CD4-positive, alpha-beta memory T cell (primary cell): ENCODE measurements at regions not wholly inside any gene's neighbourhood (a gene's known extent, or its start where the extent isn't known, plus 50 kb on each side); places are given as distances from the start of the nearest gene placed in this dataset.
"Not testable (repeated sequence)": the region's sequence is repeated elsewhere in the genome, so short reads cannot be mapped to it uniquely, and the experiment has no call there.

Experiments used
- CTCF ChIA-PET: fragments of 350-600 bp; sonication (Branson Sonifier 250); formaldehyde crosslinking; loops from one replicate; lab custom pipeline; 2021; ENCODE audit warnings: inconsistent platforms; ENCODE audit not compliant: partially characterized antibody; lab: Charles Lee
- POLR2A ChIA-PET: fragments of 350-600 bp; sonication (Branson Sonifier 250); formaldehyde crosslinking; loops from one replicate; lab custom pipeline; 2021; ENCODE audit not compliant: partially characterized antibody; lab: Charles Lee
- DNase-seq, 5 donors: peaks; one replicate each; pipeline versions ENCODE4 v3.0.0 to v3.0.0-alpha.2; 2020 to 2022; ENCODE audit warnings: mixed read lengths in 1 of 5
- H3K27ac ChIP-seq: one replicate; pipeline ENCODE4 v1.7.0; 2013; ENCODE audit warnings: low read depth, low read length
- H3K27me3 ChIP-seq: 2 replicates; pipeline ENCODE4 v1.7.0; 2013; ENCODE audit warnings: mild to moderate bottlenecking, low read length, moderate library complexity; ENCODE audit not compliant: insufficient read depth
- H3K36me3 ChIP-seq: 2 replicates; pipeline ENCODE4 v1.7.0; 2013; ENCODE audit warnings: mild to moderate bottlenecking, low read length, moderate library complexity; ENCODE audit not compliant: insufficient read depth
- H3K4me1 ChIP-seq: 2 replicates; pipeline ENCODE4 v1.7.0; 2013; ENCODE audit warnings: mild to moderate bottlenecking, low read length, moderate library complexity; ENCODE audit not compliant: insufficient read depth
- H3K4me3 ChIP-seq, 2 donors: one replicate each; pipeline ENCODE4 v1.7.0; 2013; ENCODE audit warnings: low read length in 2 of 2, mild to moderate bottlenecking in 1 of 2
- H3K9me3 ChIP-seq, 2 donors: one replicate each; pipeline ENCODE4 v1.7.0; 2013; ENCODE audit warnings: low read length in 2 of 2, control low read depth in 1 of 2; ENCODE audit not compliant: control insufficient read depth in 1 of 2
- H3K27ac Mint-ChIP-seq, 7 donors: one replicate each; pipeline ENCODE4 v1.8.0; 2020 to 2021; ENCODE audit warnings: mixed read lengths in 7 of 7, mild to moderate bottlenecking in 6 of 7, inconsistent platforms in 3 of 7, moderate library complexity in 3 of 7
- H3K27me3 Mint-ChIP-seq, 2 donors: one replicate each; pipeline ENCODE4 v1.8.0; 2020 to 2021; ENCODE audit warnings: mixed read lengths in 2 of 2
- H3K36me3 Mint-ChIP-seq, 2 donors: one replicate each; pipeline ENCODE4 v1.8.0; 2020 to 2021; ENCODE audit warnings: mixed read lengths in 2 of 2, inconsistent platforms in 1 of 2, mild to moderate bottlenecking in 1 of 2
- H3K4me1 Mint-ChIP-seq, 4 donors: one replicate each; pipeline ENCODE4 v1.8.0; 2020 to 2021; ENCODE audit warnings: mixed read lengths in 4 of 4, mild to moderate bottlenecking in 1 of 4
- H3K4me3 Mint-ChIP-seq, 8 donors: one replicate each; pipeline ENCODE4 v1.8.0; 2020 to 2021; ENCODE audit warnings: mixed read lengths in 8 of 8, mild to moderate bottlenecking in 7 of 8, moderate library complexity in 6 of 8, inconsistent platforms in 3 of 8
- H3K9me3 Mint-ChIP-seq, 8 donors: one replicate each; pipeline ENCODE4 v1.8.0; 2020 to 2021; ENCODE audit warnings: mixed read lengths in 8 of 8, mild to moderate bottlenecking in 5 of 8, inconsistent platforms in 3 of 8, moderate library complexity in 1 of 8
- intact Hi-C: fragments of 100-400 bp; cut with micrococcal nuclease; formaldehyde crosslinking; loops from one replicate; pipeline ENCODE4 v1.15.1; 2023

DNA sequence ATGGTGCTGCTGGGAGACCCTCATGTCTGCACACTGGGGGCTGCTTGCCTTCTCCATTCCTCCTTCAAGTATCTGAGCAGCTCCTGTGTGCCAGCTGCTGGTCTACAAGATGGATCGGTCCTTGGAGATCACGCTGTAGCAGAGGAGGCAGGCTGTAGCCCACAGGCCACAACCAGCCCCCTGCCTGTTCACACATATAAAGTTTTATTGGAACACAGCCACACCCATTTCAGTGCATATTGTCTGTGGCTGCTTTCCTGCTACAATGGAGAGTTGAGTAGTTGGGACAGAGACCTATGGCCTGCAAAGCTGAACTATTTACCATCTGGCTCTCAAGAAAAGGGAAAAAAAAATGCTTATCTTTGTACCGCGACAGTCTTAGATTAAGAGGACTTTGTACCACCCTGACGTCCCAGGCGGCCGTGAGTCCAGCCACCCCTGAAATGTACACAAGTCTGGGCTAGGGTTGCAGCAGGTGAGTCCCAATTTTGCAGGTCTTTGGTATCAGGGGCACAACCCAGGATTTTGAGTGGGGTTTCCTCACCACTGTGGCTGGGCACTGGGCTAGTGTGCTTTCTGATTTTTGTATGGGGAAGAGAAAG, 179.2 kb upstream of the OSBPL11 start:
- H3K27ac Mint-ChIP-seq, H3K4me3 ChIP-seq, H3K27me3 Mint-ChIP-seq, DNase-seq, H3K9me3 ChIP-seq, H3K4me1 Mint-ChIP-seq, H3K9me3 Mint-ChIP-seq, CTCF ChIA-PET, H3K27me3 ChIP-seq, H3K4me3 Mint-ChIP-seq, H3K4me1 ChIP-seq, intact Hi-C loops, H3K36me3 Mint-ChIP-seq, POLR2A ChIA-PET, H3K36me3 ChIP-seq, H3K27ac ChIP-seq: not testable (repeated sequence)

DNA sequence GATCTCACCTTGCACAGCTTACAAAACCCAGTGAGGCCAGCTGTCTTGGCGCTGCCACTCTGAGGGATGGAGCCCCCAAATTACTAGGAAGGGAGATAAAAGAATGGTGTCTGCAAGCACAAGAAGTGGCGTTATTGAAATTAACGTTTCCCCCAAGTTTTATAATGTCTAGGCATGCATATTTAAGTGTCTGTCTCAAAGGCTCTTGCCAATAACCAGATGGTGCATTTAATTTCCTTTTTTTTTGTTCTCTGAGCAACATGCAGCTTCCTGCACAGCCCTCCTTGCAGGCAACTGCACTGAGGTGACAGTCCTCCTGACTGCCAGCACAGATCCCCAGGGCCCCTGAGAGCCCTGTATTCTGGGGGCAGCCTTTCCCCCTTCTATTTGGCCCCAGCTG, 179.8 kb upstream of the OSBPL11 start:
- H3K4me3 Mint-ChIP-seq, H3K4me1 Mint-ChIP-seq, H3K4me3 ChIP-seq, H3K27ac Mint-ChIP-seq, H3K27ac ChIP-seq, H3K27me3 Mint-ChIP-seq, H3K9me3 Mint-ChIP-seq, intact Hi-C loops, H3K36me3 ChIP-seq, H3K9me3 ChIP-seq, H3K4me1 ChIP-seq, H3K36me3 Mint-ChIP-seq, POLR2A ChIA-PET, DNase-seq, H3K27me3 ChIP-seq: not testable (repeated sequence)
- CTCF ChIA-PET: interaction anchor here (1.0 kb wide), 1 partner anchor 9 kb away, joined by 3 read pairs; no protein-coding TSS in a partner anchor

DNA sequence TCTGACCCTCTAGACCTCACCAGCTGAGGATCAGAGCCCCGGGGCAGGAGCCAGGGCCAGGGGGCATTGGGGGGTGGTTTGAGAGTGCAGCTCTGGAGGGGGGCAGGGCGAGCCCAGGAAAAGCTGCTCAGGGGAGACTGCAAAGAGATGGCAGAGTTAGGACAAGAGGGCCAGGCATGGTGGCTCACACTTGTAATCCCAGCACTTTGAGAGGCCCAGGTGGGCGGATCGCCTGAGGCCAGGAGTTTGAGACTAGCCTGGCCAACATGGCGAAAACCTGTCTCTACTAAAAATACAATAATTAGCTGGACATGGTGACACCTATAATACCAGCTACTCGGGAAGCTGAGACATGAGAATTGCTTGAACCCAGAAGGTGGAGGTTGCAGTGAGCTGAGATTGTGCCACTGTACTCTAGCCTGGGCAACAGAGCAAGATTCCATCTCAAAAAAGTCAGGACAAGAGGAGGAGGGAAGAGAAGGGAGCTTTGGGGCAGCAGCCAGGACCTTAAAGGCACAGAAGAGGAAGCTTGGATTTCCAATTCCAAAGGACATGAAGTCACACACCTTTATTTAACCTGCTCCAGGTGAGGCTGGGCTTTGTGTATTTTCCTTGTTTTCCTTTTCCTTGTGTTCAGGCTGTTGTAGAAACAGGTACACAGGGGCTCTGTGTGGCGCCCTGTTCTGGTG, 180.5 kb upstream of the OSBPL11 start:
- H3K27ac ChIP-seq, H3K9me3 Mint-ChIP-seq, H3K4me3 ChIP-seq, POLR2A ChIA-PET, H3K36me3 ChIP-seq, H3K9me3 ChIP-seq, intact Hi-C loops, DNase-seq, H3K27ac Mint-ChIP-seq, H3K4me3 Mint-ChIP-seq, H3K4me1 Mint-ChIP-seq, H3K27me3 Mint-ChIP-seq, H3K4me1 ChIP-seq, H3K36me3 Mint-ChIP-seq, H3K27me3 ChIP-seq: not testable (repeated sequence)
- CTCF ChIA-PET: interaction anchor here (1.0 kb wide), 1 partner anchor 9 kb away, joined by 3 read pairs; no protein-coding TSS in a partner anchor

DNA sequence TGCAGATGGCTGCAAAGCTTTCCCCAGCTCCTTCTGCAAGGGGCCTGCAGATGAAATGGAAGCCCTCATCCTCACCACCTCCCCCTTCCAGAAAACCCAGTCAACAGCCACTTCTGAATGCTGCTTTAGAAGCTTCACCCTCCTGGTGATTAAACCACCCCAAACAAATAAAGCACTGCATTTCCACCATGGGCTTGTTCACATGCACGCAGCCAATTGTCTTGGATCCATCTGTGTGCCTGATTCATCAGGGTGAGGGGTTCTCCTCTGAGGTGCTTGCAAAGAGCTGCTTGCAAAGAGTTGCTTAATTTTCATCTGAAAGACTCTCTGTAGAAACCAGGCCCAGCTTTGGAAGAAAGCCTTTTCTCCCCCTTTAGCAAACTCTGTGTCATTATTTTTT, 184.0 kb upstream of the OSBPL11 start:
- H3K4me1 ChIP-seq, H3K36me3 ChIP-seq, CTCF ChIA-PET, H3K4me1 Mint-ChIP-seq, H3K36me3 Mint-ChIP-seq, H3K27ac Mint-ChIP-seq, POLR2A ChIA-PET, H3K27me3 Mint-ChIP-seq, DNase-seq, H3K4me3 Mint-ChIP-seq, H3K27ac ChIP-seq, H3K4me3 ChIP-seq, H3K27me3 ChIP-seq, H3K9me3 Mint-ChIP-seq, intact Hi-C loops, H3K9me3 ChIP-seq: not testable (repeated sequence)

DNA sequence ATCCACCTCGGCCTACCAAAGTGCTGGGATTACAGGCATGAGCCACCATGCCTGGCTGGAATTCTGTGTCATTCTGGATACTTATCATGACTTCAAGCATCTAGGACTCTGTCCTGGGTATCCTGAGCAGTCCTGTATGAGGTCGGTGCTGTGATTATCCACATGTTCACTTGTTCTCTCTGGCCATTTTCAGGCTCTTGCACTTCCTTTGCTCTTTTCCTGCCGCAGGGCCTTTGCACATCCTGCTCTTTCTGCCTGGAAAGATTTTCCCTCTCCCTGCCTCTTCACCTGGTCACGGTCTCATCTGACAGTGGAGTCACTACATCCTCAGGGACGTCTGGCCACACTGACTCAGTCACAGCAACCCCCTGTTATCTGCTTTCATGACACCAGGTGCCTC, 184.6 kb upstream of the OSBPL11 start:
- H3K4me1 Mint-ChIP-seq, POLR2A ChIA-PET, H3K27ac Mint-ChIP-seq, CTCF ChIA-PET, H3K4me1 ChIP-seq, H3K36me3 ChIP-seq, H3K4me3 Mint-ChIP-seq, H3K4me3 ChIP-seq, H3K36me3 Mint-ChIP-seq, H3K9me3 Mint-ChIP-seq, H3K27ac ChIP-seq, H3K27me3 Mint-ChIP-seq, H3K27me3 ChIP-seq, H3K9me3 ChIP-seq, DNase-seq, intact Hi-C loops: not testable (repeated sequence)

DNA sequence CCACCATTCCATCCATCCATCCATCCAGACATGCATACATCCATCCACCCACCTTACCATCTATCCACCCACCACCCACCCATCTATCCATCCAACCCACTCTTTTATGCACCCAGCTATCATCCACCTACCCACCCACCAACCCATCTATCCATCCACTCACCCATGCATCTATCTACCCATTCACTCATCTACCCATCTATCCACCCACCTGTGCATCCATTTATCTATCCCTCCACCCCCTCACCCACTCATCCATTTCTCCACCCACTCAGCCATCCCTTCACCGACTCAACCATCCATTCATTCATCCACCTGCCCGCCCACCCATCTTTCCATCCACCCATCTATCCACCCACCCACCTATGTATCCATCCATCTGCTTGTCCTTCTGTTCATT, 186.4 kb upstream of the OSBPL11 start:
- H3K9me3 ChIP-seq, POLR2A ChIA-PET, CTCF ChIA-PET, H3K27me3 Mint-ChIP-seq, H3K27ac ChIP-seq, H3K4me3 ChIP-seq, H3K4me3 Mint-ChIP-seq, H3K9me3 Mint-ChIP-seq, H3K27me3 ChIP-seq, H3K4me1 ChIP-seq, intact Hi-C loops, DNase-seq, H3K27ac Mint-ChIP-seq, H3K4me1 Mint-ChIP-seq, H3K36me3 Mint-ChIP-seq, H3K36me3 ChIP-seq: not testable (repeated sequence)

DNA sequence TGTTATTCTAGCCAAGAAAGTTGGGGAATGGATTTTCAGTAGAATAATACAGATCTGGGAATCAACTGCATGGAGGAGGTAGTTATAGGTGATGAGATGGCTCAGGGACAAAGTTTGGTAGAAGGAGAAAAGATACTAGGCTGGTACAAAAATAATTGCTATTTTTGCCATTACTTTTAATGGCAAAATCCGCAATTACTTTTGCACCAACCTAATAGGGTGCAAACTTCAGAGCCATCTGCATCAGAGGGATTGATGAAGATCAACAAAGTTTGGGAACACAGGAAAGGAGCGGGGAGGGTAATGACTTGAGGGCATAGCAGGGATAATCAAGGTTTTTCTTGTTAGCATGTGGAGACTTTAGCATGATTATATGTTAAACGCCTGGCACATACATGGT, 178.7 kb upstream of the ROPN1B start:
- intact Hi-C loops, H3K4me1 ChIP-seq, DNase-seq, H3K27me3 ChIP-seq, H3K27ac ChIP-seq, H3K9me3 ChIP-seq, H3K4me3 Mint-ChIP-seq, CTCF ChIA-PET, H3K36me3 Mint-ChIP-seq, H3K36me3 ChIP-seq, POLR2A ChIA-PET, H3K4me3 ChIP-seq, H3K27ac Mint-ChIP-seq, H3K4me1 Mint-ChIP-seq: not testable (repeated sequence)
- peaks cover 8 to 21% of the 10 kb centered on the region in 2 donors for H3K27me3 Mint-ChIP-seq
- peaks cover 0 to 10% (median 5%) of the 10 kb centered on the region in 8 donors for H3K9me3 Mint-ChIP-seq
